NCI-H748 (cell line): ENCODE measurements at regions not wholly inside any gene's neighbourhood (a gene's known extent, or its start where the extent isn't known, plus 50 kb on each side); places are given as distances from the start of the nearest gene placed in this dataset.
"Not testable (repeated sequence)": the region's sequence is repeated elsewhere in the genome, so short reads cannot be mapped to it uniquely, and the experiment has no call there.

Experiments used
- DNase-seq: peaks from one replicate; lab custom pipeline; 2025; ENCODE audit not compliant: unreplicated experiment; lab: John Stamatoyannopoulos, UW

GRCh38 chr21:14827468-14827867 is 237.3 kb downstream of the NRIP1 start:
- DNase-seq, result no peak

- DNase-seq, result no peak
Observed at GRCh38 chr21:14826630-14827029, 238.2 kb downstream of the NRIP1 start.

- DNase-seq, result no peak
Observed at GRCh38 chr21:14825514-14825974, 239.3 kb downstream of the NRIP1 start.

- DNase-seq, result no peak
Observed at GRCh38 chr21:14824126-14824525, 240.7 kb downstream of the NRIP1 start.

GRCh38 chr21:14817311-14817710 is 247.5 kb downstream of the NRIP1 start:
- no peak for DNase-seq

- DNase-seq, result no peak
Observed at GRCh38 chr21:14814991-14815390, 249.8 kb downstream of the NRIP1 start.

- DNase-seq, result no peak
Observed at GRCh38 chr21:14814282-14814681, 250.5 kb downstream of the NRIP1 start.

- DNase-seq, result not testable (repeated sequence)
Observed at GRCh38 chr21:14804170-14804569, 258.1 kb upstream of the SAMSN1 start.

- no peak for DNase-seq
Observed at GRCh38 chr21:14797543-14797942, 251.4 kb upstream of the SAMSN1 start.

- no peak for DNase-seq
Observed at GRCh38 chr21:14787312-14787711, 241.2 kb upstream of the SAMSN1 start.

GRCh38 chr21:14785679-14786078 is 239.6 kb upstream of the SAMSN1 start:
- no peak for DNase-seq

GRCh38 chr21:14773777-14774345 is 227.7 kb upstream of the SAMSN1 start:
- peak; percentile 59 for DNase-seq

- no peak for DNase-seq
Observed at GRCh38 chr21:14771593-14771992, 225.5 kb upstream of the SAMSN1 start.

- no peak for DNase-seq
Observed at GRCh38 chr21:14768042-14768441, 221.9 kb upstream of the SAMSN1 start.

GRCh38 chr21:14767192-14767852 is 221.2 kb upstream of the SAMSN1 start:
- no peak for DNase-seq

GRCh38 chr21:14766241-14766640 is 220.1 kb upstream of the SAMSN1 start:
- peak; percentile 12 for DNase-seq

GRCh38 chr21:14763695-14764064 is 217.6 kb upstream of the SAMSN1 start:
- no peak for DNase-seq

GRCh38 chr21:14762734-14763694 is 216.9 kb upstream of the SAMSN1 start:
- DNase-seq, result no peak

GRCh38 chr21:14762327-14762726 is 216.2 kb upstream of the SAMSN1 start:
- DNase-seq, result no peak

GRCh38 chr21:14759285-14759684 is 213.2 kb upstream of the SAMSN1 start:
- DNase-seq, result no peak

- no peak for DNase-seq
Observed at GRCh38 chr21:14758849-14759248, 212.7 kb upstream of the SAMSN1 start.
